WTC11 (cell line): ENCODE measurements at regions not wholly inside any gene's neighbourhood (a gene's known extent, or its start where the extent isn't known, plus 50 kb on each side); places are given as distances from the start of the nearest gene placed in this dataset.

Source experiments
- ATAC-seq: fragments of 200-7000 bp; cut with Tn5 transposase; 2 replicates; pipeline ENCODE4 v1.10.0; 2021; ENCODE audit warnings: mild to moderate bottlenecking, moderate library complexity
- CTCF ChIA-PET: fragments of 300-600 bp; sonication (Branson Sonifier 250); formaldehyde crosslinking; loops from one replicate; lab custom pipeline; 2021; ENCODE audit warnings: antibody characterized with exemption; lab: Charles Lee
- POLR2A ChIA-PET: fragments of 350-600 bp; sonication (Branson Sonifier 250); formaldehyde crosslinking; loops from one replicate; lab custom pipeline; 2021; ENCODE audit warnings: antibody characterized with exemption; lab: Charles Lee
- DNase-seq: peaks from one replicate; pipeline ENCODE4 v3.0.0; 2021; ENCODE audit warnings: low spot score
- H3K27ac Mint-ChIP-seq: 2 replicates; pipeline ENCODE4 v1.8.0; 2021; ENCODE audit warnings: mixed read lengths
- H3K27me3 Mint-ChIP-seq: 2 replicates; pipeline ENCODE4 v1.8.0; 2021; ENCODE audit warnings: low read depth, mild to moderate bottlenecking, moderate library complexity, mixed read lengths
- H3K36me3 Mint-ChIP-seq: 2 replicates; pipeline ENCODE4 v1.8.0; 2021; ENCODE audit warnings: mixed read lengths
- H3K4me1 Mint-ChIP-seq: 2 replicates; pipeline ENCODE4 v1.8.0; 2022; ENCODE audit warnings: mixed read lengths
- H3K4me3 Mint-ChIP-seq: 2 replicates; pipeline ENCODE4 v1.8.0; 2021; ENCODE audit warnings: mild to moderate bottlenecking, moderate library complexity, mixed read lengths
- H3K9me3 Mint-ChIP-seq: 2 replicates; pipeline ENCODE4 v1.8.0; 2021; ENCODE audit warnings: mixed read lengths
- ARID4B ChIP-seq: sonication (generic); formaldehyde crosslinking; IDR thresholded peaks from 2 replicates; pipeline ENCODE4 v1.8.0; 2023; ENCODE audit warnings: missing genetic modification reagents, mild to moderate bottlenecking, borderline replicate concordance
- CBFB ChIP-seq: sonication (generic); formaldehyde crosslinking; IDR thresholded peaks from 2 replicates; pipeline ENCODE4 v1.8.1; 2022; ENCODE audit warnings: mild to moderate bottlenecking, low read depth, missing genetic modification reagents
- CDX4 ChIP-seq: fragments of 250-450 bp; sonication (Bioruptor Pico); IDR thresholded peaks from 2 replicates; pipeline ENCODE4 v1.9.0; 2021; ENCODE audit warnings: moderate library complexity, mild to moderate bottlenecking, inconsistent platforms, borderline replicate concordance
- ETV6 ChIP-seq: sonication (generic); formaldehyde crosslinking; IDR thresholded peaks from 2 replicates; pipeline ENCODE4 v1.8.1; 2022; ENCODE audit warnings: mild to moderate bottlenecking, missing genetic modification reagents
- FOXP1 ChIP-seq: sonication (generic); formaldehyde crosslinking; IDR thresholded peaks from 2 replicates; pipeline ENCODE4 v1.8.0; 2022; ENCODE audit warnings: missing genetic modification reagents, mild to moderate bottlenecking, moderate library complexity, borderline replicate concordance
- HMGA2 ChIP-seq: fragments of 250-450 bp; sonication (Bioruptor Pico); IDR thresholded peaks from 2 replicates; pipeline ENCODE4 v1.4.0; 2021; ENCODE audit warnings: mild to moderate bottlenecking, moderate library complexity
- IRF2 ChIP-seq: sonication (generic); formaldehyde crosslinking; IDR thresholded peaks from 2 replicates; pipeline ENCODE4 v1.8.0; 2022; ENCODE audit warnings: low read depth, missing genetic modification reagents, borderline replicate concordance
- JAZF1 ChIP-seq: fragments of 250-450 bp; sonication (Bioruptor Pico); IDR thresholded peaks from 2 replicates; pipeline ENCODE4 v1.9.0; 2021; ENCODE audit warnings: moderate library complexity, mild to moderate bottlenecking, inconsistent platforms
- JUN ChIP-seq: sonication (generic); formaldehyde crosslinking; IDR thresholded peaks from 2 replicates; pipeline ENCODE4 v1.8.0; 2023; ENCODE audit warnings: mild to moderate bottlenecking, missing genetic modification reagents
- KAT7 ChIP-seq: sonication (generic); formaldehyde crosslinking; IDR thresholded peaks from 2 replicates; pipeline ENCODE4 v1.8.1; 2023; ENCODE audit warnings: missing genetic modification reagents, mild to moderate bottlenecking, borderline replicate concordance
- PRDM15 ChIP-seq: sonication (generic); formaldehyde crosslinking; IDR thresholded peaks from 2 replicates; pipeline ENCODE4 v1.8.0; 2022; ENCODE audit warnings: missing genetic modification reagents
- TP53 ChIP-seq: sonication (generic); formaldehyde crosslinking; IDR thresholded peaks from 2 replicates; pipeline ENCODE4 v1.8.1; 2023; ENCODE audit warnings: mild to moderate bottlenecking, missing genetic modification reagents
- ZNF232 ChIP-seq: sonication (generic); formaldehyde crosslinking; IDR thresholded peaks from 2 replicates; pipeline ENCODE4 v1.8.0; 2022; ENCODE audit warnings: mild to moderate bottlenecking, missing genetic modification reagents
- ZNF396 ChIP-seq: fragments of 250-450 bp; sonication (Bioruptor Pico); IDR thresholded peaks from 2 replicates; pipeline ENCODE4 v1.8.0; 2021; ENCODE audit warnings: mild to moderate bottlenecking, moderate library complexity, borderline replicate concordance
- TF ChIP-seq, protein P1 (sequence below): sonication (generic); formaldehyde crosslinking; conservative IDR thresholded peaks from 2 replicates; pipeline ENCODE4 v1.8.1; 2022; ENCODE audit warnings: mild to moderate bottlenecking, missing genetic modification reagents
- TF ChIP-seq, protein P2 (sequence below): sonication (generic); formaldehyde crosslinking; IDR thresholded peaks from 2 replicates; pipeline ENCODE4 v1.8.0; 2023; ENCODE audit warnings: missing genetic modification reagents
- TF ChIP-seq, protein P3 (sequence below): sonication (generic); formaldehyde crosslinking; IDR thresholded peaks from 2 replicates; pipeline ENCODE4 v1.8.1; 2023; ENCODE audit warnings: mild to moderate bottlenecking, moderate library complexity, missing genetic modification reagents
- TF ChIP-seq, protein P4 (sequence below): sonication (generic); formaldehyde crosslinking; IDR thresholded peaks from 2 replicates; pipeline ENCODE4 v1.8.1; 2022; ENCODE audit warnings: low read depth, missing genetic modification reagents, borderline replicate concordance
- TF ChIP-seq, protein P5 (sequence below): sonication (generic); formaldehyde crosslinking; IDR thresholded peaks from 2 replicates; pipeline ENCODE4 v1.8.0; 2023; ENCODE audit warnings: mild to moderate bottlenecking, missing genetic modification reagents

DNA sequence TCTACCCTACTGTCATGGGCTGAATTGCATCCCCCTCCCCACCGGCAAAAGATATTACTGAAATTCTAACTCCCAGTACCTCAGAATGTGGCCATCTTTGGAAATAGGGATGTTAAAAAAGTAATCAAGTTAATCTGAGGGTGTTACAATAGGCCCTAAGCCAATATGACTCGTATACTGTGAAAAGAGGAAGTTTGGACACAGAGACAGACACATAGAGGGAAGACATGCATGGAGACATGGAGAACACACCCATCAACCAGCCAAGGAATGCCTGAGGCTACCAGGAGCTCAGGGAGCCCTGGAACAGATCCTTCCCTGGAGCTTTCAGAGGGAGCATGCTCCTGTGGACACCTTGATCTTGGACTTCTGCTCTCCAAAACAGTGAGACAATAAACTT is 138.2 kb upstream of the ADO start:
- Mint-ChIP-seq H3K36me3 (peaks cover 11% of the 10 kb centered on the region), H3K27ac (no peak overlapping the region), H3K4me3 (no peak overlapping the region), H3K4me1 (peaks cover 14% of the 10 kb centered on the region), H3K9me3 (peaks cover 26% of the 10 kb centered on the region), H3K27me3 (no peaks in the 10 kb centered on the region; the same call in 1 of the 2 replicates)
- ATAC-seq (no peak), DNase-seq (no peak)
- POLR2A ChIA-PET, result no interaction called here
- CTCF ChIA-PET, result no interaction called here
- TF ChIP-seq, protein P1, sequence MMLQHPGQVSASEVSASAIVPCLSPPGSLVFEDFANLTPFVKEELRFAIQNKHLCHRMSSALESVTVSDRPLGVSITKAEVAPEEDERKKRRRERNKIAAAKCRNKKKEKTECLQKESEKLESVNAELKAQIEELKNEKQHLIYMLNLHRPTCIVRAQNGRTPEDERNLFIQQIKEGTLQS, result no peak
- TF ChIP-seq, protein P2, sequence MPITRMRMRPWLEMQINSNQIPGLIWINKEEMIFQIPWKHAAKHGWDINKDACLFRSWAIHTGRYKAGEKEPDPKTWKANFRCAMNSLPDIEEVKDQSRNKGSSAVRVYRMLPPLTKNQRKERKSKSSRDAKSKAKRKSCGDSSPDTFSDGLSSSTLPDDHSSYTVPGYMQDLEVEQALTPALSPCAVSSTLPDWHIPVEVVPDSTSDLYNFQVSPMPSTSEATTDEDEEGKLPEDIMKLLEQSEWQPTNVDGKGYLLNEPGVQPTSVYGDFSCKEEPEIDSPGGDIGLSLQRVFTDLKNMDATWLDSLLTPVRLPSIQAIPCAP (CRISPR knock-in tag), result no peak
- no peak for TF ChIP-seq JAZF1
- TF ChIP-seq ZNF232 (CRISPR knock-in tag), result no peak
- no peak for TF ChIP-seq IRF2 (CRISPR knock-in tag)

- no peak overlapping the region for H3K4me3 Mint-ChIP-seq
- no peak for DNase-seq
- no peak overlapping the region for H3K27ac Mint-ChIP-seq
- peaks cover 10% of the 10 kb centered on the region for H3K4me1 Mint-ChIP-seq
- H3K27me3 Mint-ChIP-seq, result no peaks in the 10 kb centered on the region; the same call in 1 of the 2 replicates
- H3K36me3 Mint-ChIP-seq, result no peaks in the 10 kb centered on the region; the same call in 1 of the 2 replicates
- POLR2A ChIA-PET, result no interaction called here
- ATAC-seq, result no peak
- TF ChIP-seq TP53 (CRISPR knock-in tag), result no peak
- TF ChIP-seq ZNF396 (CRISPR knock-in tag), result no peak
- TF ChIP-seq, protein P3, sequence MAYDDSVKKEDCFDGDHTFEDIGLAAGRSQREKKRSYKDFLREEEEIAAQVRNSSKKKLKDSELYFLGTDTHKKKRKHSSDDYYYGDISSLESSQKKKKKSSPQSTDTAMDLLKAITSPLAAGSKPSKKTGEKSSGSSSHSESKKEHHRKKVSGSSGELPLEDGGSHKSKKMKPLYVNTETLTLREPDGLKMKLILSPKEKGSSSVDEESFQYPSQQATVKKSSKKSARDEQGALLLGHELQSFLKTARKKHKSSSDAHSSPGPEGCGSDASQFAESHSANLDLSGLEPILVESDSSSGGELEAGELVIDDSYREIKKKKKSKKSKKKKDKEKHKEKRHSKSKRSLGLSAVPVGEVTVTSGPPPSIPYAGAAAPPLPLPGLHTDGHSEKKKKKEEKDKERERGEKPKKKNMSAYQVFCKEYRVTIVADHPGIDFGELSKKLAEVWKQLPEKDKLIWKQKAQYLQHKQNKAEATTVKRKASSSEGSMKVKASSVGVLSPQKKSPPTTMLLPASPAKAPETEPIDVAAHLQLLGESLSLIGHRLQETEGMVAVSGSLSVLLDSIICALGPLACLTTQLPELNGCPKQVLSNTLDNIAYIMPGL, result no peak
- TF ChIP-seq PRDM15 (CRISPR knock-in tag), result no peak
- TF ChIP-seq ETV6 (CRISPR knock-in tag), result no peak
- TF ChIP-seq, protein P4, sequence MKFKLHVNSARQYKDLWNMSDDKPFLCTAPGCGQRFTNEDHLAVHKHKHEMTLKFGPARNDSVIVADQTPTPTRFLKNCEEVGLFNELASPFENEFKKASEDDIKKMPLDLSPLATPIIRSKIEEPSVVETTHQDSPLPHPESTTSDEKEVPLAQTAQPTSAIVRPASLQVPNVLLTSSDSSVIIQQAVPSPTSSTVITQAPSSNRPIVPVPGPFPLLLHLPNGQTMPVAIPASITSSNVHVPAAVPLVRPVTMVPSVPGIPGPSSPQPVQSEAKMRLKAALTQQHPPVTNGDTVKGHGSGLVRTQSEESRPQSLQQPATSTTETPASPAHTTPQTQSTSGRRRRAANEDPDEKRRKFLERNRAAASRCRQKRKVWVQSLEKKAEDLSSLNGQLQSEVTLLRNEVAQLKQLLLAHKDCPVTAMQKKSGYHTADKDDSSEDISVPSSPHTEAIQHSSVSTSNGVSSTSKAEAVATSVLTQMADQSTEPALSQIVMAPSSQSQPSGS, result no peak
- no peak for TF ChIP-seq IRF2 (CRISPR knock-in tag)
- no peak for TF ChIP-seq CDX4 (CRISPR knock-in tag)
- no peak for TF ChIP-seq FOXP1 (CRISPR knock-in tag)
- no peak for TF ChIP-seq KAT7
- no peak for TF ChIP-seq ARID4B
- no peak for TF ChIP-seq CBFB (CRISPR knock-in tag)
- TF ChIP-seq, protein P5, sequence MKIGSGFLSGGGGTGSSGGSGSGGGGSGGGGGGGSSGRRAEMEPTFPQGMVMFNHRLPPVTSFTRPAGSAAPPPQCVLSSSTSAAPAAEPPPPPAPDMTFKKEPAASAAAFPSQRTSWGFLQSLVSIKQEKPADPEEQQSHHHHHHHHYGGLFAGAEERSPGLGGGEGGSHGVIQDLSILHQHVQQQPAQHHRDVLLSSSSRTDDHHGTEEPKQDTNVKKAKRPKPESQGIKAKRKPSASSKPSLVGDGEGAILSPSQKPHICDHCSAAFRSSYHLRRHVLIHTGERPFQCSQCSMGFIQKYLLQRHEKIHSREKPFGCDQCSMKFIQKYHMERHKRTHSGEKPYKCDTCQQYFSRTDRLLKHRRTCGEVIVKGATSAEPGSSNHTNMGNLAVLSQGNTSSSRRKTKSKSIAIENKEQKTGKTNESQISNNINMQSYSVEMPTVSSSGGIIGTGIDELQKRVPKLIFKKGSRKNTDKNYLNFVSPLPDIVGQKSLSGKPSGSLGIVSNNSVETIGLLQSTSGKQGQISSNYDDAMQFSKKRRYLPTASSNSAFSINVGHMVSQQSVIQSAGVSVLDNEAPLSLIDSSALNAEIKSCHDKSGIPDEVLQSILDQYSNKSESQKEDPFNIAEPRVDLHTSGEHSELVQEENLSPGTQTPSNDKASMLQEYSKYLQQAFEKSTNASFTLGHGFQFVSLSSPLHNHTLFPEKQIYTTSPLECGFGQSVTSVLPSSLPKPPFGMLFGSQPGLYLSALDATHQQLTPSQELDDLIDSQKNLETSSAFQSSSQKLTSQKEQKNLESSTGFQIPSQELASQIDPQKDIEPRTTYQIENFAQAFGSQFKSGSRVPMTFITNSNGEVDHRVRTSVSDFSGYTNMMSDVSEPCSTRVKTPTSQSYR (CRISPR knock-in tag), result no peak
- TF ChIP-seq HMGA2 (CRISPR knock-in tag), result no peak
- TF ChIP-seq JUN (CRISPR knock-in tag), result no peak
- TF ChIP-seq, all 79 proteins: peak for 0
- CTCF ChIA-PET, result no interaction called here
- peaks cover 8% of the 10 kb centered on the region; the same call in 1 of the 2 replicates for H3K9me3 Mint-ChIP-seq
Observed at GRCh38 chr10:62669341-62669740, 135.2 kb upstream of the ADO start.
